GM12873 (cell line): ENCODE measurements at regions not wholly inside any gene's neighbourhood (a gene's known extent, or its start where the extent isn't known, plus 50 kb on each side); places are given as distances from the start of the nearest gene placed in this dataset.

Experiments used
- CTCF ChIP-seq: IDR thresholded peaks from 2 replicates; pipeline ENCODE4 v1.5.1; 2012; ENCODE audit warnings: low read depth, mild to moderate bottlenecking, moderate library complexity, low read length, control low read depth; ENCODE audit not compliant: insufficient read depth; ENCODE audit errors: missing control alignments

- TF ChIP-seq CTCF, result no peak
Observed at GRCh38 chr11:134725211-134725610, 313.2 kb upstream of the B3GAT1 start.

GRCh38 chr11:134724779-134725140 is 312.7 kb upstream of the B3GAT1 start:
- TF ChIP-seq CTCF, result no peak

GRCh38 chr11:134724106-134724778 is 312.2 kb upstream of the B3GAT1 start:
- TF ChIP-seq CTCF, result no peak

GRCh38 chr11:134719397-134719796 is 307.4 kb upstream of the B3GAT1 start:
- no peak for TF ChIP-seq CTCF

- no peak for TF ChIP-seq CTCF
Observed at GRCh38 chr11:134716582-134716981, 304.5 kb upstream of the B3GAT1 start.

DNA sequence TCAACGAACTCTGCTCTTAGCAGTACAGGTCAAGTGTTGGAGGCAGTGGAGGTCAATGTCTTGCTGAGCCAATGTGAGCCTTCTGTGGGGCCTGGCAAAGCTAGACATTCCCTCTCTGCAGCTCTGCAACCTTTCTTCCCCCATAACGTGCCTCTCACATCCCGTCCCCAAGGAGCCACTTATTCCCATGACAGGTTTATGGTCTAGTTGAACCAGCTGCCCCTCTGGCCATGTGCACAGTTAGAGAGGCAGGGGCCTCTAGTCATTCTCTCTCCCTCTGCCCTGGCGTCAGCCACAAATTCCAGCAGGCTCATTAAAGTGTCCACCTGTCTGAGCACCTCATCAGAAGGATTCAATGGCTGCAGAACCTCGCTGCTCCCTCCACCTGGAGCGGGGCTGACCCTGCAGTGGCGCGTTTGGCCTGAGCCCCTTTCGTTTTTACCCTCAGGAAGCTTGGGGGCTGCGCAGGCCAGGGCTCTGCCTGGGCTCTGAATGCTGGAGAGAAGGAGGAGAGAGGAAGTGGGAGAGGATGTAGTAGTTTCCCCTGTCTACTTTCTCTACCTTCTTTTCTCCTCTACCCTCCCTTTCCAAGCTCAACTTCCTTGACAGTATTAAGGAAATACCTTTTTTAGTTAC is 302.1 kb upstream of the B3GAT1 start:
- no peak for TF ChIP-seq CTCF

- no peak for TF ChIP-seq CTCF
Observed at GRCh38 chr11:134712228-134713145, 300.4 kb upstream of the B3GAT1 start.
